ENCODE measurements at regions not wholly inside any gene's neighbourhood (a gene's known extent, or its start where the extent isn't known, plus 50 kb on each side); places are given as distances from the start of the nearest gene placed in this dataset.

- no peak for DNase-seq
- in situ Hi-C loops (cut with HindIII; ENCODE audit: low pct_ligation_motif_present, low pct_unique_long_range_greater_than_20kb, low sequenced_read_pairs) = no loop called here
Measured at GRCh38 chr1:163896001-163896400, 574.2 kb downstream of the NUF2 start.

- DNase-seq = no peak
- in situ Hi-C loops (cut with HindIII; ENCODE audit: low pct_ligation_motif_present, low pct_unique_long_range_greater_than_20kb, low sequenced_read_pairs) = no loop called here
Measured at GRCh38 chr1:163897412-163898155, 575.8 kb downstream of the NUF2 start.

GRCh38 chr1:163906283-163906682 is 584.5 kb downstream of the NUF2 start:
- in situ Hi-C loops (cut with HindIII; ENCODE audit: low pct_ligation_motif_present, low pct_unique_long_range_greater_than_20kb, low sequenced_read_pairs) = no loop called here
- DNase-seq = no peak

GRCh38 chr1:163912170-163912884 is 590.6 kb downstream of the NUF2 start:
- DNase-seq = no peak
- in situ Hi-C loops (cut with HindIII; ENCODE audit: low pct_ligation_motif_present, low pct_unique_long_range_greater_than_20kb, low sequenced_read_pairs) = no loop called here

- in situ Hi-C loops (cut with HindIII; ENCODE audit: low pct_ligation_motif_present, low pct_unique_long_range_greater_than_20kb, low sequenced_read_pairs) = no loop called here
- DNase-seq = no peak
Measured at GRCh38 chr1:163914785-163915413, 593.1 kb downstream of the NUF2 start.

GRCh38 chr1:163922743-163923201 is 601.0 kb downstream of the NUF2 start:
- in situ Hi-C loops (cut with HindIII; ENCODE audit: low pct_ligation_motif_present, low pct_unique_long_range_greater_than_20kb, low sequenced_read_pairs) = no loop called here
- no peak for DNase-seq

- DNase-seq = no peak
- in situ Hi-C loops (cut with HindIII; ENCODE audit: low pct_ligation_motif_present, low pct_unique_long_range_greater_than_20kb, low sequenced_read_pairs) = no loop called here
Measured at GRCh38 chr1:163924041-163924440, 602.3 kb downstream of the NUF2 start.

- DNase-seq = no peak
- in situ Hi-C loops (cut with HindIII; ENCODE audit: low pct_ligation_motif_present, low pct_unique_long_range_greater_than_20kb, low sequenced_read_pairs) = no loop called here
Measured at GRCh38 chr1:163927493-163927892, 605.7 kb downstream of the NUF2 start.

GRCh38 chr1:163928069-163928468 is 606.3 kb downstream of the NUF2 start:
- in situ Hi-C loops (cut with HindIII; ENCODE audit: low pct_ligation_motif_present, low pct_unique_long_range_greater_than_20kb, low sequenced_read_pairs) = no loop called here

GRCh38 chr1:163928651-163929050 is 606.9 kb downstream of the NUF2 start:
- in situ Hi-C loops (cut with HindIII; ENCODE audit: low pct_ligation_motif_present, low pct_unique_long_range_greater_than_20kb, low sequenced_read_pairs) = no loop called here
- no peak for DNase-seq

More at GRCh38 chr1:163928069-163928468, 606.3 kb downstream of the NUF2 start:
- no peak for DNase-seq

GRCh38 chr1:163932901-163933300 is 611.1 kb downstream of the NUF2 start:
- no peak for DNase-seq
- in situ Hi-C loops (cut with HindIII; ENCODE audit: low pct_ligation_motif_present, low pct_unique_long_range_greater_than_20kb, low sequenced_read_pairs) = no loop called here

- DNase-seq = no peak
- in situ Hi-C loops (cut with HindIII; ENCODE audit: low pct_ligation_motif_present, low pct_unique_long_range_greater_than_20kb, low sequenced_read_pairs) = no loop called here
Measured at GRCh38 chr1:163933437-163933836, 611.7 kb downstream of the NUF2 start.

GRCh38 chr1:163935738-163936374 is 614.1 kb downstream of the NUF2 start:
- in situ Hi-C loops (cut with HindIII; ENCODE audit: low pct_ligation_motif_present, low pct_unique_long_range_greater_than_20kb, low sequenced_read_pairs) = no loop called here
- DNase-seq = no peak

- in situ Hi-C loops (cut with HindIII; ENCODE audit: low pct_ligation_motif_present, low pct_unique_long_range_greater_than_20kb, low sequenced_read_pairs) = no loop called here
- DNase-seq = no peak
Measured at GRCh38 chr1:163959622-163960021, 599.4 kb upstream of the PBX1 start.

- DNase-seq = no peak
- in situ Hi-C loops (cut with HindIII; ENCODE audit: low pct_ligation_motif_present, low pct_unique_long_range_greater_than_20kb, low sequenced_read_pairs) = no loop called here
Measured at GRCh38 chr1:163970151-163970550, 588.8 kb upstream of the PBX1 start.

GRCh38 chr1:163970699-163971098 is 588.3 kb upstream of the PBX1 start:
- no peak for DNase-seq
- in situ Hi-C loops (cut with HindIII; ENCODE audit: low pct_ligation_motif_present, low pct_unique_long_range_greater_than_20kb, low sequenced_read_pairs) = no loop called here

- in situ Hi-C loops (cut with HindIII; ENCODE audit: low pct_ligation_motif_present, low pct_unique_long_range_greater_than_20kb, low sequenced_read_pairs) = no loop called here
- no peak for DNase-seq
Measured at GRCh38 chr1:163973586-163973985, 585.4 kb upstream of the PBX1 start.

GRCh38 chr1:163974120-163974519 is 584.9 kb upstream of the PBX1 start:
- in situ Hi-C loops (cut with HindIII; ENCODE audit: low pct_ligation_motif_present, low pct_unique_long_range_greater_than_20kb, low sequenced_read_pairs) = no loop called here
- no peak for DNase-seq

- in situ Hi-C loops (cut with HindIII; ENCODE audit: low pct_ligation_motif_present, low pct_unique_long_range_greater_than_20kb, low sequenced_read_pairs) = no loop called here
- no peak for DNase-seq
Measured at GRCh38 chr1:163980394-163980793, 578.6 kb upstream of the PBX1 start.
